ENCODE measurements at regions not wholly inside any gene's neighbourhood (a gene's known extent, or its start where the extent isn't known, plus 50 kb on each side); places are given as distances from the start of the nearest gene placed in this dataset.
A peak's percentile ranks its signal among the peaks of the same experiment; 100 is the strongest.

DNA sequence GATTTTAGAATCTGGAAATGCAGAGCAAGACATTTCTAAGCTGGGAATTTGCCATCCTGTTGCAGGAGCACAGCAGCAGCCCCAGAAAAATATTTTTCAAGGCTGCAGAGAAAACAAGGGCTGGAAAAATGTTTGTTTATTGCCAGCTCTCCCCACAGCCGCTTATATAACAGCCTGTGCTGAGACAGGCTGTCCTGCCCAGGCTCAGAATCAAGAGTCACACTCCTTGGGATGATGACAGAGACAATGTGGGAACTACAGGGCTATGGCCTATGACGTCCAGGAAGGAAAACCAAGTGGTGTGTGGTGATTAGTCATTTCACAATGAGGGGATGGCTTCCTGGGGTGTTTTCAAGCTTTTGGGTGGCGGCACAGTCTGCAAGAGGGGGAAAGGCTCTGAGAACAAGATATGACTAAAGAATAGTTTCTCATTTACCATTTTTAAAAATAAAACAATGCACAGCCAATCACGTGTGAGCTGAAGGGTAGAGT is 136.3 kb upstream of the SERP2 start:
- Mint-ChIP-seq H3K27ac (ENCODE audit: unreplicated experiment) (no peak overlapping the region), H3K27me3 (ENCODE audit: low read depth) (no peaks in the 10 kb centered on the region), H3K36me3 (ENCODE audit: low read depth) (peaks cover 4% of the 10 kb centered on the region), H3K9me3 (peaks cover 4% of the 10 kb centered on the region), H3K4me3 (no peak overlapping the region), H3K4me1 (peaks cover 9% of the 10 kb centered on the region)
- no peak for TF ChIP-seq CTCF (conservative IDR thresholded peaks at IDR 0.05)
- no peak for DNase-seq (ENCODE audit: low read depth, low spot score)

GRCh38 chr13:44237881-44238421 is 135.7 kb upstream of the SERP2 start:
- Mint-ChIP-seq H3K27me3 (ENCODE audit: low read depth) (no peaks in the 10 kb centered on the region), H3K36me3 (ENCODE audit: low read depth) (peaks cover 4% of the 10 kb centered on the region), H3K9me3 (peaks cover 4% of the 10 kb centered on the region), H3K27ac (ENCODE audit: unreplicated experiment) (no peak overlapping the region), H3K4me3 (no peak overlapping the region), H3K4me1 (peaks cover 14% of the 10 kb centered on the region)
- no peak for TF ChIP-seq CTCF (conservative IDR thresholded peaks at IDR 0.05)
- no peak for DNase-seq (ENCODE audit: low read depth, low spot score)

GRCh38 chr13:44240611-44241145 is 132.9 kb upstream of the SERP2 start:
- TF ChIP-seq CTCF (conservative IDR thresholded peaks at IDR 0.05): no peak
- Mint-ChIP-seq H3K27me3 (ENCODE audit: low read depth) (no peaks in the 10 kb centered on the region), H3K4me1 (peaks cover 35% of the 10 kb centered on the region), H3K9me3 (peaks cover 9% of the 10 kb centered on the region), H3K36me3 (ENCODE audit: low read depth) (peaks cover 6% of the 10 kb centered on the region), H3K27ac (ENCODE audit: unreplicated experiment) (no peak overlapping the region), H3K4me3 (no peak overlapping the region)
- DNase-seq (ENCODE audit: low read depth, low spot score): no peak

DNA sequence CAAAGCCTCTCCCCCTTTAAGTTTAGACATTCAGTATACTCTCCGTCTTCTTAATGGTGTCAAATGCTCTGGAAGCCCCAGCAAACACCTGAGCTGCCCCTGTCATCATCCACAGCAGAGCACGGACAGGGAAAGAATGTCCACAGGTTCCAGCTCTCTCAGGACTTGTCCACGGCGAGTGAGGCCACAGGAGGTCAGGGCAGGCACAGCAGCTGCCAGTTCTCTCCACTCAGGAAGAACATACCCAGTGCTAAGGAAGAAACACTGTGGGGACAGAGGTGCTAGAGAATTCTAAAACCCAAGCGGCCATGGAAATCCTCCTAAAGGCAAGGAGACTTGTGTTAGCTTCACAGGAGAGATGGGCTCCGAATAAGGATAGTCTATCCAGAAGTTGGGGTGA is 132.0 kb upstream of the SERP2 start:
- no peaks in the 10 kb centered on the region for H3K27me3 Mint-ChIP-seq (ENCODE audit: low read depth)
- no peak for TF ChIP-seq CTCF (conservative IDR thresholded peaks at IDR 0.05)
- peaks cover 6% of the 10 kb centered on the region for H3K36me3 Mint-ChIP-seq (ENCODE audit: low read depth)
- peaks cover 9% of the 10 kb centered on the region for H3K9me3 Mint-ChIP-seq
- DNase-seq (ENCODE audit: low read depth, low spot score): no peak
- H3K27ac Mint-ChIP-seq (ENCODE audit: unreplicated experiment): peak overlapping the region; percentile 5
- H3K4me3 Mint-ChIP-seq: no peak overlapping the region
- H3K4me1 Mint-ChIP-seq: peaks cover 37% of the 10 kb centered on the region

GRCh38 chr13:44242766-44243165 is 130.9 kb upstream of the SERP2 start:
- Mint-ChIP-seq H3K9me3 (peaks cover 9% of the 10 kb centered on the region), H3K27me3 (ENCODE audit: low read depth) (no peaks in the 10 kb centered on the region), H3K27ac (ENCODE audit: unreplicated experiment) (no peak overlapping the region), H3K4me1 (peaks cover 36% of the 10 kb centered on the region), H3K4me3 (no peak overlapping the region), H3K36me3 (ENCODE audit: low read depth) (peaks cover 6% of the 10 kb centered on the region)
- DNase-seq (ENCODE audit: low read depth, low spot score): no peak
- TF ChIP-seq CTCF (conservative IDR thresholded peaks at IDR 0.05): no peak
